ENCODE measurements at regions not wholly inside any gene's neighbourhood (a gene's known extent, or its start where the extent isn't known, plus 50 kb on each side); places are given as distances from the start of the nearest gene placed in this dataset.

GRCh38 chr11:114918286-114918685 lies 240.0 kb downstream of the NXPE2 start:
- no peak overlapping the region for H3K27ac ChIP-seq (ENCODE audit: low read length)

DNA sequence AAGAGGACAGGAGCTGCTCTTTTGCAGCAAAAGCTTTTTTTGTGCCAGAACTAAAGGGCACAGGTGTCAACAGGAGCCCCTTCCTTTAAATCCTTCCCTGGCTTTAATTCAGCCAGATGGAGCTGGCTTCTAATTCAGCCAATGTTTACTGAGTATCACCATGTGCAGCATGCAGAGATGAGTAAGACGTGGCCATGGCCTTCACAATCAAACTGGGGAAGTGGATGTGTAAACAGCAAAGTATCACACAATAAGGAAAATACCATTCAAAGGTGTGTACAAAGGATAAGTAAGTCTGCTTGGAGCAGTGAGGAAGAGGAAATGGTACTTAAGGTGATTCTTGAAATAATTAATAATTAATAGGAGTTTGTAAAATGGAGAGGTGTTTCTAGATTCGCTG lies 243.4 kb downstream of the NXPE2 start:
- Histone ChIP-seq H3K27ac (ENCODE audit: low read length) (no peak overlapping the region), H3K9me2 (replicated peaks; ENCODE audit: low read length) (no peaks in the 10 kb centered on the region), H3K36me3 (ENCODE audit: low read depth, low read length) (no peaks in the 10 kb centered on the region), H3F3A (ENCODE audit: low read length, unreplicated experiment) (no peaks in the 10 kb centered on the region), H2AFZ (ENCODE audit: low read length) (no peak overlapping the region), H3K79me2 (ENCODE audit: low read length) (no peaks in the 10 kb centered on the region), H3K4me1 (ENCODE audit: insufficient read depth, low read length) (no peaks in the 10 kb centered on the region), H3K9ac (ENCODE audit: low read length) (no peak overlapping the region), H3K9me3 (ENCODE audit: low read length) (peaks cover 32% of the 10 kb centered on the region), H3K4me3 (ENCODE audit: low read length) (no peak overlapping the region), H3K4me2 (ENCODE audit: low read length) (no peak overlapping the region), H4K20me1 (ENCODE audit: low read length) (no peaks in the 10 kb centered on the region), H3K27me3 (ENCODE audit: low read length) (no peaks in the 10 kb centered on the region)
- intact Hi-C loops (cut with micrococcal nuclease), result no loop called here
- TF ChIP-seq EZH2phosphoT487 (IDR thresholded peaks at IDR 0.05; ENCODE audit: borderline replicate concordance, low read length) (no peak), CTCF (conservative IDR thresholded peaks at IDR 0.05; ENCODE audit: low read depth, low read length) (no peak), EZH2 (IDR thresholded peaks at IDR 0.05; ENCODE audit: low read length, unreplicated experiment) (no peak)
- ATAC-seq (no peak), DNase-seq (no peak)
- no TSS peak for BruUV-seq (replicated peaks)
- CTCF ChIA-PET, result no interaction called here
- POLR2A ChIA-PET (ENCODE audit: unreplicated experiment), result no interaction called here

More at GRCh38 chr11:114918286-114918685, 240.0 kb downstream of the NXPE2 start:
- H4K20me1 ChIP-seq (ENCODE audit: low read length), result no peaks in the 10 kb centered on the region
- TF ChIP-seq CTCF (conservative IDR thresholded peaks at IDR 0.05; ENCODE audit: low read depth, low read length), result no peak
- TF ChIP-seq EZH2 (IDR thresholded peaks at IDR 0.05; ENCODE audit: low read length, unreplicated experiment), result no peak
- no peak for TF ChIP-seq EZH2phosphoT487 (IDR thresholded peaks at IDR 0.05; ENCODE audit: borderline replicate concordance, low read length)
- no peaks in the 10 kb centered on the region for H3K4me1 ChIP-seq (ENCODE audit: insufficient read depth, low read length)
- ChIA-PET POLR2A (ENCODE audit: unreplicated experiment) (no interaction called here), CTCF (no interaction called here)
- no peak for DNase-seq
- no peak overlapping the region for H3K9ac ChIP-seq (ENCODE audit: low read length)
- H3K9me2 ChIP-seq (replicated peaks; ENCODE audit: low read length), result no peaks in the 10 kb centered on the region
- no peaks in the 10 kb centered on the region; the same call in 1 of the 2 replicates for H3K36me3 ChIP-seq (ENCODE audit: low read depth, low read length)
- no peak overlapping the region for H2AFZ ChIP-seq (ENCODE audit: low read length)
- no peak overlapping the region for H3K4me3 ChIP-seq (ENCODE audit: low read length)
- no peaks in the 10 kb centered on the region for H3F3A ChIP-seq (ENCODE audit: low read length, unreplicated experiment)
- H3K79me2 ChIP-seq (ENCODE audit: low read length), result no peaks in the 10 kb centered on the region
- ATAC-seq, result no peak
- intact Hi-C loops (cut with micrococcal nuclease), result no loop called here
- no peaks in the 10 kb centered on the region for H3K27me3 ChIP-seq (ENCODE audit: low read length)
- H3K9me3 ChIP-seq (ENCODE audit: low read length), result peaks cover 22% of the 10 kb centered on the region
- no peak overlapping the region for H3K4me2 ChIP-seq (ENCODE audit: low read length)
- no TSS peak for BruUV-seq (replicated peaks)

DNA sequence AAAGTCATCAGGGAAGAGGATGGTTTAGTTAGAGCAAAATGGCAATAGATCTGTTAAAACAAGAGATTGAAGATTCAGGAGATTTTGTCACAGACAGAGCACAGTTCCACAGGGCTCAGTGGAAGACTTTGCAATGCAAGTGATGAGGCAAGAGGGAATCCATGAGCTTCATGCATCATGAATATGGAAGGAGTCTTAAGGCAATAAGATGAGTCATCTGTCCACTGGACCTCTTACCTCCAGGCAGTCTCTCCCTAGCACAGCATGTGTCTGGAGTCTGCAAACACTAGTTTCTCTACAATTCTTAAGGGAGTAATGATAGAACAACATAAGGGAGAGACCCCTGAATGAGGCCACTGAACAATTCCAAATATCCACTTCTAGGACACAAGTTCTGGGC lies 245.7 kb downstream of the NXPE2 start:
- Histone ChIP-seq H3K36me3 (ENCODE audit: low read depth, low read length) (no peaks in the 10 kb centered on the region), H3K79me2 (ENCODE audit: low read length) (no peaks in the 10 kb centered on the region), H4K20me1 (ENCODE audit: low read length) (no peaks in the 10 kb centered on the region), H3K9ac (ENCODE audit: low read length) (no peak overlapping the region), H3K4me1 (ENCODE audit: insufficient read depth, low read length) (no peaks in the 10 kb centered on the region), H3F3A (ENCODE audit: low read length, unreplicated experiment) (no peaks in the 10 kb centered on the region), H3K9me2 (replicated peaks; ENCODE audit: low read length) (no peaks in the 10 kb centered on the region), H3K27ac (ENCODE audit: low read length) (no peak overlapping the region), H3K4me2 (ENCODE audit: low read length) (no peak overlapping the region), H3K27me3 (ENCODE audit: low read length) (no peaks in the 10 kb centered on the region), H2AFZ (ENCODE audit: low read length) (no peak overlapping the region), H3K9me3 (ENCODE audit: low read length) (peaks cover 22% of the 10 kb centered on the region), H3K4me3 (ENCODE audit: low read length) (no peak overlapping the region)
- ChIA-PET POLR2A (ENCODE audit: unreplicated experiment) (no interaction called here), CTCF (no interaction called here)
- BruUV-seq (replicated peaks), result no TSS peak
- ATAC-seq, result no peak
- intact Hi-C loops (cut with micrococcal nuclease), result no loop called here
- TF ChIP-seq EZH2 (IDR thresholded peaks at IDR 0.05; ENCODE audit: low read length, unreplicated experiment), result no peak
- TF ChIP-seq EZH2phosphoT487 (IDR thresholded peaks at IDR 0.05; ENCODE audit: borderline replicate concordance, low read length), result no peak
- no peak for TF ChIP-seq CTCF (conservative IDR thresholded peaks at IDR 0.05; ENCODE audit: low read depth, low read length)
- no peak for DNase-seq

All from PC-3 (cell line).